RCC 7860 (cell line): ENCODE measurements at regions not wholly inside any gene's neighbourhood (a gene's known extent, or its start where the extent isn't known, plus 50 kb on each side); places are given as distances from the start of the nearest gene placed in this dataset.
A peak's percentile ranks its signal among the peaks of the same experiment; 100 is the strongest.

Source experiments
- DNase-seq: peaks from one replicate; pipeline ENCODE4 v3.0.0-alpha.2; 2015; ENCODE audit warnings: low spot score
- FAIRE-seq: peaks from 2 replicates; lab custom pipeline; 2012; peaks lifted over from hg19 to GRCh38; lab: Jason Lieb, UNC

- DNase-seq (no peak), FAIRE-seq (no peak)
These were observed 113.7 kb downstream of the FOXA2 start for GRCh38 chr20:22470620-22471026.

DNA sequence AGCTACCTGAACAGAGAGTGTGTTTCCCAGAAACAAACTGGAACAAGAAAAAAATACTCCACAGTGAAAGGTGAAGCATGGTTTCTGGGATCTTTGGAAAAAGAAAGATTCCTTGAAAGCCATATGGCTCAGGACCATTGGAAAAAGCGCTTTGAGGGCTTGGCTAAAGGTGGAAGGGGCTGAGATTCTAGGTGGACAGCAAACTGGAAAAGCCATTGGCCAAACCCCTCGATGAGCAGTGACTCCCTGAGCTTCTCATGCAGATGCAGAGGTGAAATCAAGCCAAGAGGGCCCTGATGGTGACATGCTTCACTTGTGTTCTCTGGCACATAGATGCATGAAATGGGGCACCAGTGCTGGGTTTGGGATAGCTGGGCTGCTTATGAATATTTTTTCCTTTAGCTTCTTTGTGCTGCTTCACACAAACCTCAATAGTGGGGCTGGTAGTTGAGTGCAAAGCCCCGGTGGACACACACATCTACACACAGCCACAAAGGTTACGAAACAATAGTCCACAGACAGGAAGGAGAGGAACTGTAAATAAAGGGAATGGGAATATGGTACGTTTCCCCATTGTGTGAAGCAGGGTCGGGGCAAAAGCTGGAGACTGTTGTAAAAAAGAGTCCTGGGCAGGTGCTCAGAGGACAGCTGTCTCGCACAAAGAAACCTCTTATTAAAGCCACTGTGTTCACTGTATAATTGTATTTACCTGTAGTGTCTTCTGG, 117.8 kb downstream of the FOXA2 start:
- DNase-seq (no peak), FAIRE-seq (no peak)

DNA sequence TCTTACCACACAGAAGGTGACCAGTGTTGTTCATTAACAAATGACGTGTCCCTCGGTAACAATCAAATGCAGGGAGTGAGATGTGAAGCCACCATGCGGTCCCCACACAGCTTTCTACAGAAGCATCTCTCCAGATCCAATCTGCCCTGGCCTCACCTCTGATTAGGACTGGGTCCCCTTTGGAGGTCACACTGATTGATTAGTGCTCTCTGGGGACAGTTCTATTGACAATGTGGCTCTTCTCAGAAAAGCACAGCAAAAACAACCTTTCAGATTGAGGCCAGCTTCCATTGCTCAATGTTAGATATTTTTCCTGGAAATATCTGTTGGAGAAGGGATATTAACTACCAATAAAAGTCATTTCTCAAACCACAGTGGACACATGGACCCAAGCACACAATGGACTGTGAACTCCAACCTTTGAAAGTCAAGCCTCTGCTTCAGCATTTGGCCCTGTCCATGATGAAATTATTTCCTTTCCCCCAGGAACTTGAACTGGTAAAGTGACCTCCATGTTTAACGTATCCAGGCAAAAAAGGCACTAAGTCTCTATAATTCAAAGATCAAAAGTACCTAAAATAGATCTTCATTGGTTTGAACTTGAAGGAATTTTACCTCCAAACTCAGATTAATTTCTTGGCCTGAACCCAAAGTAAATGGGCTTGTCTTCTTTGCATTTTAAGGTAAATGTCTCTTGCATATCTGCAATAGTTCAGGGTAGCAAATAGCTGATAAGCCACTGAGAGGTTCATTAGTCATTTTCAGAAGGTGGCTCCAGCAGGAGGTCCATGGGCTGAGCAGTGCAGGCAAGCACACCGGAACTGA, 118.5 kb downstream of the FOXA2 start:
- DNase-seq (no peak), FAIRE-seq (peak; percentile 27)

DNA sequence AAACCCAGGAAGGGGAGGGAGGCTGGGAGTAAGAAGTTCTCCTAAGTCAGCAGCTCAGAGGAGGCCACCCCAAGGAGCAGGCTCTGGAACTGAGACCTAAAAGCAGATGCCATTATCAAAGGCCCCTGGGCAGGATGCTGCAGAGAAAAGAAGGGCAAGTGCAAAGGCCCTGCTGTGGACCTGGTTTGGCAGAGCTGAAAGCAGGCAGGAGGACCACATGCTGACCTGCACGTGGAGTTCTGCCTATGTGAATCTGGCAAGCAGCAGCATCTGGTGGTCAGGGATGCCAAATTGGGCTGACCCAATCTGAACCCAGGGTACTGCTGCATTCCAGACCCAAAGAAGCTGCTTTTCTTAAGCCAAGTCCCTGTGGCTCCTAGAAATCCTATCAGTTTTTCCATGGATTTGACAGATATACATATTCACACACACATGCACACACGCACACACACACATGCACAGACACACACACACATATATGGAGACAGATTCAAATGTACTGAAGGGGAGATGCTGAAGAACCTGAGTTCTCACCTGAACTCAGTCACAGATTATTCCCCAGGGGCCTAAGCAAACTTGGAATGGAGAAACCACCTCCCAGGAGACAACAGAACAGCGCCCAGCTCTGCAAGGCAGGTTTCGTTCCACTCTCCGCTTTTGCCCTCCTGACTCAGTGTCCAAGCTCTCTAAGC, 119.9 kb downstream of the FOXA2 start:
- DNase-seq = no peak
- no peak for FAIRE-seq

GRCh38 chr20:22462975-22463914, 121.1 kb downstream of the FOXA2 start:
- DNase-seq (no peak), FAIRE-seq (no peak)

DNA sequence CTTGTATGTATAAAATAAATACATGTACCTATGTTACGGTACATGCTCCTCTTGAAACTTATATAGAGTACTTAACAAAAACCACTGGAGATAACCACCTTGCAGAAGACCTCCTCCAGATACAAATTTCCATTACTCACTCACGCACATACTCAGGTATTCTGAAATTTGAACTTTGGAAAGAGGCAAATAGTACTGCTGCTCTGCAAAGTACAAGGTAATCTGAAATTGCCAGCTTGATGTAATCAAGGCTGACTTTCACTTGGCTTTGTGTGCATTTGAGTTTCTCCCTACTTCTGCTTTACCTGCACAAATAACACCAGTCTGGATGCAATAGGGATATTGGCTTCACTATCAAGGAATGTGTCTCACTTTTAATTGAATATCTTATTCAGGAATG, 123.6 kb downstream of the FOXA2 start:
- DNase-seq = no peak
- FAIRE-seq = no peak

DNA sequence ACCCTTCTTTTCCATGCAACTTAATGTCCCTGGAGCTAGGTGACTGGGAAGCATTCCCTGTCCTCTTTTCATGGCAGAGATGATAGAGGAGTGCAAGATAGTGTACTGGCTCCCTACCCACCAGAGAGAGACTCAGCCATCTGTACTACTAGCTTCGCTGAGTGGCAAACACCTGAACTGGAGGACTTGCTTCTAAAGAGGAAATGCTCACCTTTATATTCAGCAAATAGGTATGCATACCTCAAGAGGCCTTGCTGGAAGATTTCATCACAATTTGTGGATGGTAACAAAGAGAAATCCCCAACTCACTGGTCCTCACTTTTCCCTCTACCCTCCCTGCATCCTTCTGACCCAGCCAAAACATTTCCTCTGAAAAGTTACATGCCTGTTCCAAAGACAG, 124.1 kb downstream of the FOXA2 start:
- no peak for FAIRE-seq
- no peak for DNase-seq

- FAIRE-seq (no peak), DNase-seq (no peak)
These were observed 124.6 kb downstream of the FOXA2 start for GRCh38 chr20:22459754-22460153.

DNA sequence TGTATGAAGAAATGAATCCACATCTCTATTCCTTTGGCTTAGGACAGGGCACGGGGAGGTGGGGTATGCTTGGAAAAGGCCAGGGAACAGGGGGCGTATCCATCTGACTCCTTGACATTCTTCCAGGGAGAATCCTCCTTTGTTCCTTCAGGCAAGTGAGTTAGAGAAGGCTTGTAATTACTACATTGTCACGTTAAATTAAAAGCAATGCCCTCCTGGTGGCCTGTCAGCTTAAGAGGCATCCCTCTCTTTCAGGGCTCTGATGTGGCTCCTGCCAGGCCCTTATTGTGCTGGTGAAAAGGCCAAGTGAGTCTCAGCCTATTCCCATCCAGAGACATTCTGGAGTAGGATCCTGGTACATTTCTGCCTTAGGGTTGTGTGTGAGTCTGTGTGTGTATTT, 128.3 kb downstream of the FOXA2 start:
- FAIRE-seq (no peak), DNase-seq (no peak)

DNA sequence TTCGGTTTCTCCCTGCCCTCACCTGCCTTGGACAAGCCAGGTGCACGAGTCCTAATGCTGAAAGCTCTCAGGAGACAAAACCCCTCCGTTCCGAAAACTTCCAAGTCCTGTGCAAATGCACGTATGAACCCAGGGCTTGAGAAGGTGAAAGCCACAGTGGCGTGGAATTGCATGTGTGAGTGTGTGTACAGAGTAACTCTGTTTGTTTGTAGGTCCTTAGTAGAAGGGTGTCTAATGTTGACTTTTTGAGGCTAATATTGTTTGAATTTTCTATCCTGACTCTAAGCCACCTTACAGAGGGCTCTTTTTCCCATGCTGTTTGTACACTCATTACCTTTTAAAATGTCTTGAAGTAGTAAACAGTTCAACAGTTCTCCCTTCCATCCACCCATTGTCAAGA, 129.1 kb downstream of the FOXA2 start:
- FAIRE-seq (no peak), DNase-seq (no peak)

DNA sequence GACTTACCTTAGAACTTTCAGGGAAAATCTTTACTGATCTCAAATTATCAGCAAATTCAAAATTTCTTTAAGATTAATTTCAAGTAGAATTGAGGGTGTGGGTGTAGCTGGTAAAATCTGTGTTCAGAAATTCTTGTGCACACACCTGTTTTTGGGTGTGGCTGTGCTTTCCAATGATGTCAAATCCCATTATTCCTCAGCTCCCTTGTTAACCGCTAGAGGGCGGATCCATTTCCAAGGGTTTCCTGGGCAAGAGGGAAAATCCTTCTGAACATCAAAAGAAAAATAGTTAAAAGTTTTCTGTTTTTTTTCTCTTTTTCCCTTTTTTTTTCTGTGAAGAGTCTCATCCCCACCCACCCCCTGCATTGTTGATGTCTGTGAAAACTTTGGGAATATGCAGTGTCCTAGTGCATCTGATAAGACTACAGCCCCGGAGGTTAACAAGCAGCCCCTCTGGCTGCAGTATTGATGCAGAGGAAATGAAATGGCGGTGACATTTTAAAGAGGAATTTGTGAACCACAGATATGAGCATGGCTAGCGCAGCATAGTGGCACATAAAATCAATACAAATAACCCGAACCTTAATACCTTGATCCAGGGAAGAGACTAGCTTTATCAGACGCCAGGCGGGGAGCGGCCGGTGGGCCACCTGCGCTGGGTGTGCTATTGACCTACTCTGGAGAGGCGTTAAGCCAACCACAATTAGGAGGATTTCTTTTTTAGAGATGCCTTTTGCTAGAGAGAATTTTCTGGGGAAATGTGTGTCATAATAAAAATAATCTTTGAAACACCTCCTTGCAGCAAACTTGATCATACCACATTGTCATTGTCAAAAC, 130.9 kb downstream of the FOXA2 start:
- DNase-seq = no peak
- FAIRE-seq = peak; percentile 17

DNA sequence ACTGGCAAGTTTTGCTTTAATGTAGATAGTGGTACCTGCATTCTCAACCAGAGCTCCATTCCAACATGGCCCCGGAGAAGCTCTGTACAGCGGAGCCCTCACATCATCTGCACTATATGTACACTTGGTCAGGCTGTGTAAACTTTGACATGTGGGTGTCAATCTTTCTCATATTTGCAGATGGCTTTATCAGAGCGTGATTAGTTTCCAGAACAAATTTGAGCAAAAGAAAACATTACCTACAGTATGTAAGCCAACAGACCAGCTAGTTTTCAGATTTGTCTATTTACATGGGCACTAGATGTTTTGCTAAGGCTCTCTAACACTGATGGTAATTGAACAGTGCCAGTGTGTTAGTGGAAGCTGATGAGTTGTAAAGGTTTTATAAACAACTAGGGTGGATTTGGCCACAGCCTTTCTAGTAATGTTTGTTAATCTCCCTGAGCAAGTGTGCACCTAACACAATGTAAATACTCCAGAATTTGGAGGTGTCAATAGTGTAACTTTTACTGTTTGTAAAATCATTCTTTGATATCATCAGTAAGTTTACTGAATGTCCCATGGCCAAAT, 131.8 kb downstream of the FOXA2 start:
- no peak for FAIRE-seq
- no peak for DNase-seq

GRCh38 chr20:22450537-22450936, 133.8 kb downstream of the FOXA2 start:
- DNase-seq (no peak), FAIRE-seq (no peak)

GRCh38 chr20:22449188-22449973, 135.0 kb downstream of the FOXA2 start:
- peak; percentile 49 for DNase-seq
- FAIRE-seq = peak; percentile 52

- FAIRE-seq (no peak), DNase-seq (no peak)
These were observed 137.0 kb downstream of the FOXA2 start for GRCh38 chr20:22447447-22447778.

DNA sequence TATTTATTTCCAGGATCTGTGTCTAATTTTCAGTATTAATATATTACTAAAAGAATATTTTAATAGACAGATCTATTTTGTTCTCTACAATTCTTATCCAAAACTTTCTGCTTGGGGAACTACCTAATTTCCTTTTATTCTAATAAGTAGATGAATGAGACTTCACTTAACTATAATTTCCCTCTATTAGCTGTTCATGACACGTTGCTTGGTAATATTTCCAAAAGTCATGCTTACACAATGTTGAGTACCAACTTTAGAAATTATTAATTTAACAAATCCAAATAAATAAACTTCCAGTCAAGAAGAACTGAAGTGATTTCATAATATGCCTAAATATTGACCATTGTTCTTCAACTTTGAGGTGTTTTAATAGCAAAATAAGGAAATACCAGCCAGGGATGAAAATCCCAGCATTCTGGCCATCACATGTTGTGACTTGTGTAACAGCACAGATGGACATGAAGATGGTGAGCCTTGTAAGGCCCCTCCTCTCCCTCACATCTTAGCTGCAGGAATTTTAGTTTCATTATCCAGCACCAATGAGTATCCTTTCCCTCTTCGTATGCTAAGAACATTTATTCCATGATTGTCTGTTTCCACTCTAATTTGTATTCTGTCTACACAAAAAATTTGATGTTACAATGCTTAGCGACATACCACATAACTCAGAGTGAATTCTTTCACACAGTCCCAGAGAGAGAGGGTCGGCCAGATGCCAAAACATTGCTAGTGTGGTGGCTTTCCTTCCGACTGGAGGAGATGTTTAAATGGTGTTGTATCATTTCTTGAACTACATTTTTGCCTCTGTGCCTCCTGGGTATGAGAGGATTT, 137.5 kb downstream of the FOXA2 start:
- no peak for DNase-seq
- FAIRE-seq = no peak

GRCh38 chr20:22442318-22442717, 142.1 kb downstream of the FOXA2 start:
- DNase-seq (no peak), FAIRE-seq (no peak)

GRCh38 chr20:22438926-22439325, 145.4 kb downstream of the FOXA2 start:
- DNase-seq (no peak), FAIRE-seq (no peak)
